Neural crest cell (in vitro differentiated cells): ENCODE measurements at regions not wholly inside any gene's neighbourhood (a gene's known extent, or its start where the extent isn't known, plus 50 kb on each side); places are given as distances from the start of the nearest gene placed in this dataset.

Experiments used
- DNase-seq: peaks from one replicate; pipeline ENCODE4 v3.0.0; 2021; ENCODE audit warnings: low read depth, mixed read lengths, low spot score
- H3K27ac Mint-ChIP-seq: one replicate; pipeline ENCODE4 v1.8.0; 2021; ENCODE audit warnings: mild to moderate bottlenecking, mixed read lengths; ENCODE audit not compliant: unreplicated experiment
- H3K27me3 Mint-ChIP-seq: 2 replicates; pipeline ENCODE4 v1.8.0; 2021; ENCODE audit warnings: low read depth, mild to moderate bottlenecking, mixed read lengths
- H3K36me3 Mint-ChIP-seq: 2 replicates; pipeline ENCODE4 v1.8.0; 2021; ENCODE audit warnings: low read depth, mild to moderate bottlenecking, mixed read lengths
- H3K4me1 Mint-ChIP-seq: 2 replicates; pipeline ENCODE4 v1.8.0; 2021; ENCODE audit warnings: mixed read lengths
- H3K4me3 Mint-ChIP-seq: one replicate; pipeline ENCODE4 v1.8.0; 2021; ENCODE audit warnings: mild to moderate bottlenecking, mixed read lengths
- H3K9me3 Mint-ChIP-seq: 2 replicates; pipeline ENCODE4 v1.8.0; 2021; ENCODE audit warnings: mixed read lengths
- TF ChIP-seq, protein P1 (sequence below): fragments of 200-600 bp; sonication (generic); conservative IDR thresholded peaks from 2 replicates; pipeline ENCODE4 v1.5.0; 2021; ENCODE audit warnings: antibody characterized with exemption, mild to moderate bottlenecking

DNA sequence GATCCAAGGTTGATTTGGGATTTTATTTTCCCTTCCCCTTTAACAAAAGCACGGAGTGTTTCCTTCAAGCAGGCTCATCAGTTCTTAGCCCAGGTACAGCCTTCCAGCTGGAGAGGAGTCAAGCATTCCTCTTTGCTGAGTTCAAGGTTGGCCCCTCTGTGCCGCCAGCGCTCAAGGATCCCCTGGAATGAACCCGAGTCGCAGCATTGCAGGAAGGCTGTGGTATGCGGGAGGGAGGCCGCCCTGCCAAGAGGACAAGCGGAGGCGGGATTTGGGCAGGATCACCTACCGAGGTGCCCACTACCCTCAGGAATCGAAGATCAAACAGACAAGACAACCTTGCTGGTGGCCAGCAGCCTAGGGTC, 53.9 kb upstream of the NCOR2 start:
- H3K4me1 Mint-ChIP-seq, result peaks cover 9% of the 10 kb centered on the region
- H3K27ac Mint-ChIP-seq, result no peak overlapping the region
- H3K36me3 Mint-ChIP-seq, result no peaks in the 10 kb centered on the region
- peaks cover 4% of the 10 kb centered on the region for H3K9me3 Mint-ChIP-seq
- peaks cover 6% of the 10 kb centered on the region for H3K27me3 Mint-ChIP-seq
- no peak for DNase-seq
- no peak overlapping the region for H3K4me3 Mint-ChIP-seq
- TF ChIP-seq, protein P1, sequence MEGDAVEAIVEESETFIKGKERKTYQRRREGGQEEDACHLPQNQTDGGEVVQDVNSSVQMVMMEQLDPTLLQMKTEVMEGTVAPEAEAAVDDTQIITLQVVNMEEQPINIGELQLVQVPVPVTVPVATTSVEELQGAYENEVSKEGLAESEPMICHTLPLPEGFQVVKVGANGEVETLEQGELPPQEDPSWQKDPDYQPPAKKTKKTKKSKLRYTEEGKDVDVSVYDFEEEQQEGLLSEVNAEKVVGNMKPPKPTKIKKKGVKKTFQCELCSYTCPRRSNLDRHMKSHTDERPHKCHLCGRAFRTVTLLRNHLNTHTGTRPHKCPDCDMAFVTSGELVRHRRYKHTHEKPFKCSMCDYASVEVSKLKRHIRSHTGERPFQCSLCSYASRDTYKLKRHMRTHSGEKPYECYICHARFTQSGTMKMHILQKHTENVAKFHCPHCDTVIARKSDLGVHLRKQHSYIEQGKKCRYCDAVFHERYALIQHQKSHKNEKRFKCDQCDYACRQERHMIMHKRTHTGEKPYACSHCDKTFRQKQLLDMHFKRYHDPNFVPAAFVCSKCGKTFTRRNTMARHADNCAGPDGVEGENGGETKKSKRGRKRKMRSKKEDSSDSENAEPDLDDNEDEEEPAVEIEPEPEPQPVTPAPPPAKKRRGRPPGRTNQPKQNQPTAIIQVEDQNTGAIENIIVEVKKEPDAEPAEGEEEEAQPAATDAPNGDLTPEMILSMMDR, result no peak

DNA sequence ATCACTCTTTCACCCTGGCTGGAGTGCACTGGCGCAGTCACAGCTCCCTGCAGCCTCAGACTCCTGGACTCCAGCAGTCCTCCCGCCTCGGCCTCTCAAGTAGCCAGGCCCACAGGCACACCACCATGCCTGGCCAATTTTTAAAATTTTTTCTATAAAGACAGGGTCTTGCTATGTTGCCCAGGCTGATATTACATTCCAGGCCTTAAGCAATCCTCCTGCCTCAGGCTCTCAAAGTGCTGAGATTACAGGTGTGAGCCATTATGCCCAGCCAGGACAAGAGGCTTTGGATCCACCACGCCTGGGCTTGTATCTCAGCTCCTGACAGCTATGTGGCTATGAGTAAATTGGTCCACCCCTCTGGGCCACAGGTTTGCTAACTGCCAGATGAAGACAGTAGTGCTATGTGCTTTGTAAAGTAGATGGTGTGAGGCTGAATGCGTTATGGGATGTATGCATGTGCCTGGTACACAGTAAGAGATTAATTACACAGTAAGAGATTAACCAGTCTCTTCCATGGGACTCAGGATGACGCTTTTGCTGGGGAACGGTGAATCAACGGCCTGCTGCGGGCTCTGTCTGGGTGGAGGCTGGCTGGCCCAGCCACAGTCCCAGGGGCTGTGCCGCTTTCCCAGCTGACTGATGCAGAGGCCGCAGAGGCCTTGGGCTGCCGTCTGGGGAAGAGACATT, 53.3 kb upstream of the NCOR2 start:
- Mint-ChIP-seq H3K36me3 (no peaks in the 10 kb centered on the region), H3K27ac (no peak overlapping the region), H3K4me1 (peaks cover 4% of the 10 kb centered on the region), H3K9me3 (peaks cover 4% of the 10 kb centered on the region), H3K27me3 (peaks cover 6% of the 10 kb centered on the region), H3K4me3 (no peak overlapping the region)
- DNase-seq, result no peak
- TF ChIP-seq, protein P1, result no peak

DNA sequence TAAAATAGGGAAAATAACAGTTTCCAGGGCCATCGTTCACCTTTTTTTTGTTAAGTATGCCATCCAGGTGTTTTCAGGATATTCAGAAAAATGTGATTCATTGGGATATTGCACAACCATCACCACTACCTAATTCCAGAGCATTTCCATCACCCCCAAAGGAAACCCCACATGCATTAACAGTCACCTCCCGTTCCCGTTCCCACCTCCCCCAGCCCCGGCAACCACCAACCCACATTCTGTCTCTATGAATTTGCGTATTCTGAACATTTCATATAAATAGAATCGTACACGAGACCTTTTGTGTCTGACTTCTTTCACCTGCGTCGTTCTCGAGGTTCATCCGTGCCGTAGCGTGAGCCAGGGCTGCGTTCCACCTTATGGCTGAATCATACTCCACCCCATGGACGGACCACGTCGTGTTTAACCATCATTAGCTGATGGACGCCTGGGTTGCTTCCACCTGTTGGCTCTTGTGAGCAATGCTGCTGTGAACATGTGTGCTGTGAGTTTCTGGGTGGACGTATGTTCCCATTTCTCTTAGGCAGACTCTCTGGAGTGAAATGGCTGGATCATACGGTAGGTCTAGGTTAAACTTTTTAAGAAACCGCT, 51.0 kb upstream of the NCOR2 start:
- peaks cover 4% of the 10 kb centered on the region for H3K9me3 Mint-ChIP-seq
- H3K4me3 Mint-ChIP-seq, result no peak overlapping the region
- DNase-seq, result no peak
- TF ChIP-seq, protein P1, result no peak
- H3K36me3 Mint-ChIP-seq, result no peaks in the 10 kb centered on the region
- H3K27me3 Mint-ChIP-seq, result peaks cover 6% of the 10 kb centered on the region
- H3K4me1 Mint-ChIP-seq, result no peaks in the 10 kb centered on the region
- H3K27ac Mint-ChIP-seq, result no peak overlapping the region

DNA sequence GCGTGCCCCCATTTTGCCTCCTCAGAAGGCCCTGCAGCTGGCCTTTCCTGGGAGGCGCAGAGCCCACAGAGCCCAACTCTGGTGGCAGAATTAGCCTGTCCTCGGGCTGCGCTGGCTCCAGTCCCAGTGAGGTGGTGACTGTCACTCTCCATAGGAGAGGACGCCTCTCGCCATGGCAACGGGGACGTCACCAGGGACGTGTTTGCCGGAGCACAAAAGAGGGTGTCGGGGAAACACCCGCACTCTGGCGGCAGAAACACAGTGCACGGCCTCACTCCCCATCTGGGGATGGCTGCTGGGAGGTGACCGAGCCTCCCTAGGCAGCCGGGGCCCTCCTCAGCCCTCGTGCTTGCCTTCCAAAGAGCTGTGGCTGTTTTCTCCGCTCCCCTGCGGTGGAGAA, 50.2 kb upstream of the NCOR2 start:
- Mint-ChIP-seq H3K36me3 (no peaks in the 10 kb centered on the region), H3K4me3 (no peak overlapping the region), H3K9me3 (peaks cover 4% of the 10 kb centered on the region), H3K27me3 (peaks cover 6% of the 10 kb centered on the region), H3K4me1 (no peaks in the 10 kb centered on the region), H3K27ac (no peak overlapping the region)
- DNase-seq, result no peak
- TF ChIP-seq, protein P1, result no peak
